GM12878 (cell line): ENCODE measurements at regions not wholly inside any gene's neighbourhood (a gene's known extent, or its start where the extent isn't known, plus 50 kb on each side); places are given as distances from the start of the nearest gene placed in this dataset.

ENCODE experiments used
- E2F8 ChIP-seq: fragments of 450-650 bp; IDR thresholded peaks from 2 replicates; pipeline ENCODE4 v1.6.1; 2018; ENCODE audit warnings: mild to moderate bottlenecking, low read depth, moderate library complexity; ENCODE audit not compliant: partially characterized antibody
- IRF4 ChIP-seq: IDR thresholded peaks from 2 replicates; pipeline ENCODE4 v1.6.1; 2011; ENCODE audit warnings: low read depth, low read length
- POLR2AphosphoS5 ChIP-seq: IDR thresholded peaks from 2 replicates; pipeline ENCODE4 v1.6.1; 2011; ENCODE audit warnings: mild to moderate bottlenecking, low read length, inconsistent platforms
- SREBF2 ChIP-seq: IDR thresholded peaks from 2 replicates; pipeline ENCODE4 v1.6.1; 2012; ENCODE audit warnings: mild to moderate bottlenecking, low read length
- TF ChIP-seq, protein P1 (sequence below): fragments of 450-650 bp; IDR thresholded peaks from 2 replicates; pipeline ENCODE4 v1.6.1; 2017; ENCODE audit warnings: antibody characterized with exemption, mild to moderate bottlenecking, moderate library complexity

- TF ChIP-seq E2F8 (no peak), SREBF2 (no peak), IRF4 (peak; percentile 85), POLR2AphosphoS5 (peak; percentile 64; the same call in 1 of the 2 replicates)
- TF ChIP-seq, protein P1, sequence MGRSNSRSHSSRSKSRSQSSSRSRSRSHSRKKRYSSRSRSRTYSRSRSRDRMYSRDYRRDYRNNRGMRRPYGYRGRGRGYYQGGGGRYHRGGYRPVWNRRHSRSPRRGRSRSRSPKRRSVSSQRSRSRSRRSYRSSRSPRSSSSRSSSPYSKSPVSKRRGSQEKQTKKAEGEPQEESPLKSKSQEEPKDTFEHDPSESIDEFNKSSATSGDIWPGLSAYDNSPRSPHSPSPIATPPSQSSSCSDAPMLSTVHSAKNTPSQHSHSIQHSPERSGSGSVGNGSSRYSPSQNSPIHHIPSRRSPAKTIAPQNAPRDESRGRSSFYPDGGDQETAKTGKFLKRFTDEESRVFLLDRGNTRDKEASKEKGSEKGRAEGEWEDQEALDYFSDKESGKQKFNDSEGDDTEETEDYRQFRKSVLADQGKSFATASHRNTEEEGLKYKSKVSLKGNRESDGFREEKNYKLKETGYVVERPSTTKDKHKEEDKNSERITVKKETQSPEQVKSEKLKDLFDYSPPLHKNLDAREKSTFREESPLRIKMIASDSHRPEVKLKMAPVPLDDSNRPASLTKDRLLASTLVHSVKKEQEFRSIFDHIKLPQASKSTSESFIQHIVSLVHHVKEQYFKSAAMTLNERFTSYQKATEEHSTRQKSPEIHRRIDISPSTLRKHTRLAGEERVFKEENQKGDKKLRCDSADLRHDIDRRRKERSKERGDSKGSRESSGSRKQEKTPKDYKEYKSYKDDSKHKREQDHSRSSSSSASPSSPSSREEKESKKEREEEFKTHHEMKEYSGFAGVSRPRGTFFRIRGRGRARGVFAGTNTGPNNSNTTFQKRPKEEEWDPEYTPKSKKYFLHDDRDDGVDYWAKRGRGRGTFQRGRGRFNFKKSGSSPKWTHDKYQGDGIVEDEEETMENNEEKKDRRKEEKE: no peak
These were observed 418.5 kb upstream of the MEF2C start (continued) for GRCh38 chr5:89301321-89302025.
